CD14-positive monocyte (primary cell): ENCODE measurements at regions not wholly inside any gene's neighbourhood (a gene's known extent, or its start where the extent isn't known, plus 50 kb on each side); places are given as distances from the start of the nearest gene placed in this dataset.
A peak's percentile ranks its signal among the peaks of the same experiment; 100 is the strongest.

Experiments
- DNase-seq, 3 donors: peaks; one replicate each; pipeline ENCODE4 v3.0.0-alpha.2; 2011 to 2022
- H2AFZ ChIP-seq: 2 replicates; pipeline ENCODE4 v1.6.0; 2012; ENCODE audit warnings: mild to moderate bottlenecking, low read depth, low read length, inconsistent platforms; ENCODE audit not compliant: insufficient read depth, poor library complexity, severe bottlenecking
- H3K27ac ChIP-seq, 2 donors: 1 replicate in 1 of 2; 2 replicates in 1 of 2; pipeline ENCODE4 v1.5.1; 2012 to 2013; ENCODE audit warnings: low read length in 2 of 2, control low read depth in 1 of 2, inconsistent platforms in 1 of 2, low read depth in 1 of 2, mild to moderate bottlenecking in 1 of 2
- H3K27me3 ChIP-seq, 2 donors: one replicate each; pipeline versions ENCODE4 v1.6.0 to v1.6.1; 2011 to 2013; ENCODE audit warnings: low read length in 2 of 2; ENCODE audit not compliant: control insufficient read depth in 2 of 2, insufficient read depth in 2 of 2
- H3K36me3 ChIP-seq, 2 donors: replicated peaks in 1 of 2; 1 replicate in 1 of 2; 2 replicates in 1 of 2; pipeline versions ENCODE4 v1.5.1 to v1.6.1; 2012 to 2013; ENCODE audit warnings: low read length in 2 of 2, control low read depth in 1 of 2, inconsistent platforms in 1 of 2, mild to moderate bottlenecking in 1 of 2; ENCODE audit not compliant: insufficient read depth in 2 of 2, control insufficient read depth in 1 of 2
- H3K4me1 ChIP-seq, 2 donors: 1 replicate in 1 of 2; 2 replicates in 1 of 2; pipeline versions ENCODE4 v1.5.1 to v1.6.1; 2012 to 2013; ENCODE audit warnings: low read length in 2 of 2, control low read depth in 1 of 2, inconsistent platforms in 1 of 2, mild to moderate bottlenecking in 1 of 2, moderate library complexity in 1 of 2; ENCODE audit not compliant: insufficient read depth in 2 of 2, control insufficient read depth in 1 of 2
- H3K4me2 ChIP-seq: replicated peaks from 2 replicates; pipeline ENCODE3; 2012; ENCODE audit warnings: low read length, moderate library complexity, mild to moderate bottlenecking; ENCODE audit not compliant: poor library complexity, severe bottlenecking; ENCODE audit errors: extremely low read depth
- H3K4me3 ChIP-seq, 3 experiments: fragments of 200-600 bp in 1 of 3; sonication (generic) in 1 of 3; replicated peaks in 1 of 3; 1 replicate in 2 of 3; 2 replicates in 1 of 3; pipeline ENCODE4 v1.5.1; 2011 to 2013; ENCODE audit warnings: low read length in 3 of 3, mild to moderate bottlenecking in 3 of 3, control low read depth in 2 of 3, low read depth in 2 of 3, inconsistent platforms in 1 of 3, moderate library complexity in 1 of 3
- H3K79me2 ChIP-seq: 2 replicates; pipeline ENCODE4 v1.6.0; 2012; ENCODE audit warnings: mild to moderate bottlenecking, control low read depth, inconsistent platforms, low read length, moderate library complexity; ENCODE audit not compliant: insufficient read depth
- H3K9ac ChIP-seq: 2 replicates; pipeline ENCODE4 v1.6.0; 2017; ENCODE audit warnings: low read length, mild to moderate bottlenecking; ENCODE audit not compliant: insufficient read depth, poor library complexity, severe bottlenecking
- H3K9me3 ChIP-seq, 2 donors: replicated peaks in 1 of 2; 1 replicate in 1 of 2; 2 replicates in 1 of 2; pipeline versions ENCODE4 v1.5.1 to v1.6.1; 2012 to 2013; ENCODE audit warnings: low read length in 2 of 2, control low read depth in 1 of 2; ENCODE audit not compliant: control insufficient read depth in 1 of 2, insufficient read depth in 1 of 2
- H4K20me1 ChIP-seq: 2 replicates; pipeline ENCODE4 v1.6.0; 2012; ENCODE audit warnings: mild to moderate bottlenecking, low read length, control low read depth, moderate library complexity; ENCODE audit not compliant: insufficient read depth
- H3K27ac Mint-ChIP-seq, 7 donors: one replicate each; pipeline ENCODE4 v1.8.0; 2020; ENCODE audit warnings: mild to moderate bottlenecking in 7 of 7, mixed read lengths in 7 of 7, moderate library complexity in 6 of 7, inconsistent platforms in 2 of 7
- H3K27me3 Mint-ChIP-seq, 3 donors: one replicate each; pipeline ENCODE4 v1.8.0; 2021 to 2022; ENCODE audit warnings: low read depth in 3 of 3, mild to moderate bottlenecking in 3 of 3, mixed read lengths in 3 of 3, moderate library complexity in 3 of 3, inconsistent platforms in 1 of 3
- H3K36me3 Mint-ChIP-seq, 2 donors: one replicate each; pipeline ENCODE4 v1.8.0; 2020; ENCODE audit warnings: mixed read lengths in 2 of 2, inconsistent platforms in 1 of 2, mild to moderate bottlenecking in 1 of 2
- H3K4me1 Mint-ChIP-seq: one replicate; pipeline ENCODE4 v1.8.0; 2020; ENCODE audit warnings: mild to moderate bottlenecking, mixed read lengths
- H3K4me3 Mint-ChIP-seq, 2 donors: one replicate each; pipeline ENCODE4 v1.8.0; 2020; ENCODE audit warnings: mild to moderate bottlenecking in 2 of 2, mixed read lengths in 2 of 2, moderate library complexity in 1 of 2
- H3K9me3 Mint-ChIP-seq, 7 donors: one replicate each; pipeline ENCODE4 v1.8.0; 2020 to 2022; ENCODE audit warnings: mixed read lengths in 7 of 7, mild to moderate bottlenecking in 6 of 7, moderate library complexity in 6 of 7, inconsistent platforms in 2 of 7
- CTCF ChIP-seq: fragments of 200-600 bp; IDR thresholded peaks from one replicate; pipeline ENCODE4 v1.8.0; 2022; ENCODE audit warnings: antibody characterized with exemption, mild to moderate bottlenecking
- WGBS: methylation state at CpG from one replicate; pipeline ENCODE4 v1.1.5; 2013; ENCODE audit warnings: missing lambda C conversion rate; ENCODE audit not compliant: insufficient coverage; 5-methylcytosine and 5-hydroxymethylcytosine counted together
- intact Hi-C, 2 donors: fragments of 100-400 bp; cut with micrococcal nuclease; formaldehyde crosslinking; loops; one replicate each; pipeline versions ENCODE4 v1.15.0 to v1.15.1; 2023

GRCh38 chr18:1296237-1296636 is 391.6 kb downstream of the ADCYAP1 start:
- Mint-ChIP-seq H3K4me1 (no peaks in the 10 kb centered on the region), H3K27ac (peak overlapping the region in 1 of 7 donors; percentile 15), H3K9me3 (peaks cover 0 to 18% (median 8%) of the 10 kb centered on the region in 7 donors), H3K36me3 (no peaks in the 10 kb centered on the region), H3K4me3 (no peak overlapping the region), H3K27me3 (peaks cover 0 to 3% (median 2%) of the 10 kb centered on the region in 3 donors)
- H3K9me3 ChIP-seq: peaks cover 0 to 5% of the 10 kb centered on the region in 2 donors
- H2AFZ ChIP-seq: no peak overlapping the region
- no peak for TF ChIP-seq CTCF
- no peaks in the 10 kb centered on the region for H3K4me1 ChIP-seq
- H3K4me3 ChIP-seq: no peak overlapping the region
- H3K79me2 ChIP-seq: no peaks in the 10 kb centered on the region
- no peak overlapping the region for H3K9ac ChIP-seq
- WGBS: 83% methylated on average over 4 of the region's 6 CpGs
- H3K36me3 ChIP-seq: no peaks in the 10 kb centered on the region
- intact Hi-C loops: no loop called here
- H4K20me1 ChIP-seq: no peaks in the 10 kb centered on the region
- H3K4me2 ChIP-seq: no peak overlapping the region
- no peak overlapping the region for H3K27ac ChIP-seq
- no peak for DNase-seq
- no peaks in the 10 kb centered on the region for H3K27me3 ChIP-seq

GRCh38 chr18:1302861-1303260 is 398.2 kb downstream of the ADCYAP1 start:
- DNase-seq: no peak
- TF ChIP-seq CTCF: no peak
- no peak overlapping the region for H3K4me3 ChIP-seq
- no peaks in the 10 kb centered on the region for H3K9me3 ChIP-seq
- Mint-ChIP-seq H3K4me3 (no peak overlapping the region), H3K27me3 (peaks cover 0 to 3% (median 0%) of the 10 kb centered on the region in 3 donors), H3K27ac (no peak overlapping the region), H3K9me3 (peaks cover 0 to 11% (median 8%) of the 10 kb centered on the region in 7 donors), H3K4me1 (no peaks in the 10 kb centered on the region), H3K36me3 (no peaks in the 10 kb centered on the region)
- H3K27me3 ChIP-seq: no peaks in the 10 kb centered on the region
- H3K4me2 ChIP-seq: no peak overlapping the region
- H3K79me2 ChIP-seq: no peaks in the 10 kb centered on the region
- H4K20me1 ChIP-seq: no peaks in the 10 kb centered on the region
- intact Hi-C loops: no loop called here
- H3K9ac ChIP-seq: no peak overlapping the region
- H3K27ac ChIP-seq: no peak overlapping the region
- H3K4me1 ChIP-seq: no peaks in the 10 kb centered on the region
- H2AFZ ChIP-seq: no peak overlapping the region
- H3K36me3 ChIP-seq: no peaks in the 10 kb centered on the region
